ENCODE measurements at regions not wholly inside any gene's neighbourhood (a gene's known extent, or its start where the extent isn't known, plus 50 kb on each side); places are given as distances from the start of the nearest gene placed in this dataset.

- Mint-ChIP-seq H3K9me3 (no peaks in the 10 kb centered on the region), H3K27me3 (no peaks in the 10 kb centered on the region), H3K4me3 (no peak overlapping the region), H3K36me3 (no peaks in the 10 kb centered on the region), H3K4me1 (no peaks in the 10 kb centered on the region), H3K27ac (no peak overlapping the region)
- POLR2A ChIA-PET = no interaction called here
- ATAC-seq (ENCODE audit: low read depth) (no peak), DNase-seq (no peak)
Observed at GRCh38 chr1:36614991-36615390, 132.3 kb upstream of the CSF3R start.

DNA sequence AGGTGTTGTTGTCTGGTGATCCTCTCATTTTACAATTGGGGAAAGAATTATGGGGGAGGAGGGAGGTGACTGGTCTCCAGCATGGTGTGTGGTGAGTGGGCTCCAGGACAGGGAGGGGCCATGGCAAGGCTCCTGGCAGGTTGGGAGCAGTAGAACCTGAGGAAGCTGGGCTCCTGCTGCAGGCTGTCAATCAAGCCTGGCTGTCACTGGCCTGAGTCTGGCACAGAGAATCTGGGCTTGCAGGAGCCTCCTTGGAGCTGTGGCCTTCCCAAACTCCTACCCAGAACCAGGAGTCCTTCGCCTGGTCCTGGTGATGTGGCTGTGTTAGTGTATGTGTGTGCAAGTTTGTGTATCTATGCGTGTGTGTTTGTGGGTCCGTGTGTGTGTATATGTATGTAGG is 131.9 kb upstream of the CSF3R start:
- ATAC-seq (ENCODE audit: low read depth) = no peak
- H3K27ac Mint-ChIP-seq = no peak overlapping the region
- H3K27me3 Mint-ChIP-seq = no peaks in the 10 kb centered on the region
- H3K36me3 Mint-ChIP-seq = no peaks in the 10 kb centered on the region
- no peak for DNase-seq
- H3K4me1 Mint-ChIP-seq = no peaks in the 10 kb centered on the region
- H3K9me3 Mint-ChIP-seq = no peaks in the 10 kb centered on the region
- H3K4me3 Mint-ChIP-seq = no peak overlapping the region
- POLR2A ChIA-PET = no interaction called here

DNA sequence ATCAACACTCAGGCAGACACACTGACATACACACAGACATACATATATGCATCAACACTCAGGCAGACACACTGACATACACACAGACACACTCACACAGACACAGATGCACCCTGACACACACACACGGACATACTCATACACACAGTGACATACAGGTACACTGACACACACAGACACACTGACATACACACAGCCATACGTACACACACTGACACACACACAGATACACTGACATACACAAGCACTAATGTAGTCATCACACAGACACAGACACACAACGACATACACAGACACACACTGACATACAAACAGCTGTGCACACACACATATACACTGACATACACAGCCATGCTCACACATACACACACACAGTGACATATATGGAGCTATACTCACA is 131.0 kb upstream of the CSF3R start:
- Mint-ChIP-seq H3K4me3 (no peak overlapping the region), H3K27me3 (no peaks in the 10 kb centered on the region), H3K4me1 (no peaks in the 10 kb centered on the region), H3K27ac (no peak overlapping the region), H3K9me3 (no peaks in the 10 kb centered on the region), H3K36me3 (no peaks in the 10 kb centered on the region)
- DNase-seq = no peak
- no peak for ATAC-seq (ENCODE audit: low read depth)
- POLR2A ChIA-PET = no interaction called here

DNA sequence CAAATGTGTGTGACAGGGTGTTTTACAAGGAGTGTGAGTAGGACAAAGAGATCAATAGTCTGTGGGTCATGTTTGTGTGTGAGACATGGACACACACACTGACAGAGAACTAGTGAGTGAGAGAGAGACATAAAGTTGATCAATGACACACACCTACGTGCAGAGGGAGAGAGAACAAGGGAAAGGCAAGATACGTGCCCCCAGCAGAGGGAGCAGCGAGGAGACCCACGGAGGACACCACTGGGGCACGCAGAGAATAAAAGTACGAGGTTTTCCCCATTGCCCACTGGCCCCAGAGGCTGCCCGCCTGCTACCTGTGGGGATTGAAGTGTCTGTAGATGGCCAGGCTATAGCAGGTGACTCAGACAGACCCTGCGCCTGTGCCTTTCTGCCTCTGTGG is 130.2 kb upstream of the CSF3R start:
- Mint-ChIP-seq H3K36me3 (no peaks in the 10 kb centered on the region), H3K9me3 (no peaks in the 10 kb centered on the region), H3K27me3 (no peaks in the 10 kb centered on the region), H3K4me1 (no peaks in the 10 kb centered on the region), H3K4me3 (no peak overlapping the region), H3K27ac (no peak overlapping the region)
- ATAC-seq (ENCODE audit: low read depth) (no peak), DNase-seq (no peak)
- POLR2A ChIA-PET = no interaction called here

DNA sequence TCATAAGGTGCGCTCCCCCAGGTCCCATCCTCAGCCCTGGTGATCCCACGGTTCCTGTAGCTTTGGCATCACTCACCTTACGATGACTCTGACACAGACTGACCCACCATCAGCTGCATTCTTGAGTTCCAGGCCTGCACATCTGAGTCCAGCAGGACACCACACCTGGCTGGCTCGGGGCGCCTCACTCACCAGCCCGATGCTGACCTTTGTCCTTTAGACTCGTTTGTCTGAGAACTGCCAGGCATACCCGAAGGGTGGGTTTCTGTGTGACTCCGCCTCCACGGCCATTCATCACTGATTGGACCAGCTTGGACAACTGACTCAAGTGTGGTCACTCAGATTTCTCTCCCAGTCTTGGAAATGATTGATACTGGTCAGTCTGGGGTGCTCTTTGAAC is 129.4 kb upstream of the CSF3R start:
- Mint-ChIP-seq H3K4me1 (no peaks in the 10 kb centered on the region), H3K27me3 (no peaks in the 10 kb centered on the region), H3K9me3 (no peaks in the 10 kb centered on the region), H3K4me3 (no peak overlapping the region), H3K36me3 (no peaks in the 10 kb centered on the region), H3K27ac (no peak overlapping the region)
- POLR2A ChIA-PET = no interaction called here
- ATAC-seq (ENCODE audit: low read depth) = no peak
- no peak for DNase-seq

DNA sequence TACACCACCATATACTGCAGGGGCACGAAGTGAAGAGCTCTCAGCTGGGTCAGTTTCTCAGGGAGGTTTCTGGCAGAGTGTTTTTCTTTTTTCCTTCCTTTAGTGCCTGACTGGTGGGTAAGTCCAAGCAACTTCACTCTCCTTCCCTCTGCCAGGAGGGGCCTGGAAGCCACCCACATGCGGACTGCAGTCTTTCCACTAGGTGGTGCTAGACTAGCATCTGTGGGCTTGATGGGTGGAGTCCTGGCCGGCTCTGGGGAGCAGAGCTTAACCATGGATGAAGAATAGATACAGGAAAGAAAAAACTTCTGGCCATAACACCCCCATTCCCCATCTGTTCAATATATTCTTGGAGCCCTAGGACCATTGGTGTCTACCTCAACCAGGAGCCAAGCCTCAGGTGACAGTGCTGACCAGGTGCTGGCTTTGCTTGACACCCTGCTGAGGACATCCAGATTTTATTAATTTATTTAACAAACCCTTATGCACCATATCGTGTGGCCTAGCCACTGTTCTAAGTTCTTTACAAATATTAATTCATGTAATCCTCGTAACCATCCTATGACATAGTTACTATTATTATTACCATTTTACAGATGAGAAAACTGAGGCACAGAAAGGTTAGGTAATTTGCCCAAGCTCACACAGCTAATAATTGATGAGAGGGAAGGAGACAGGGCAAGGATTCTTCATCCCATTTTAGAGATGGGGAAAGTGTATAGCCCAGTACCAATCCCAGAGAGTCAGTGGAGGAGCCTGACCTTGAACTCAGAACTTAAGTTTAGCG is 126.7 kb upstream of the CSF3R start:
- POLR2A ChIA-PET = no interaction called here
- DNase-seq = peak; percentile 37
- peaks cover 3% of the 10 kb centered on the region for H3K27me3 Mint-ChIP-seq
- no peaks in the 10 kb centered on the region for H3K9me3 Mint-ChIP-seq
- H3K4me1 Mint-ChIP-seq = no peaks in the 10 kb centered on the region
- no peak overlapping the region for H3K27ac Mint-ChIP-seq
- H3K36me3 Mint-ChIP-seq = no peaks in the 10 kb centered on the region
- peak; percentile 60 for ATAC-seq (ENCODE audit: low read depth)
- H3K4me3 Mint-ChIP-seq = no peak overlapping the region

DNA sequence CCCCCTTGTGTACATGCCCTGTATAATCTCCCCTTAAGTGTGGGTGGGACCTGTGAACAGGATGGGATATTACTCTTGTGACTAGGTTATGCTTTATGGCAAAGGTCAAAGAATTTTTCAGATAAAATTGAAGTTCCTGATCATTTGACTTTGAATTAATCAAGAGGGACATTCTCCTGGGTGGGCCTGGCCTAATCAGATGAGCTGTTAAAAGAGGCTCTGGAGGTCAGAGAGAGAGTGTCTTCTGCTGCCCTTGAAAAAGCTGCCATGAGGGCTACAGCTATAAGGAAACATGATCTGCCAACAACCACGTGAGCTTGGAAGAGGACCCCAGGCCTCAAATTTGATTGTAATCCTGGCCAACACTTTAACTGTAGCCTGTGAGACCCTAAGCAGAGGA is 125.6 kb upstream of the CSF3R start:
- Mint-ChIP-seq H3K27me3 (peaks cover 3% of the 10 kb centered on the region), H3K36me3 (no peaks in the 10 kb centered on the region), H3K4me3 (no peak overlapping the region), H3K4me1 (no peaks in the 10 kb centered on the region), H3K27ac (no peak overlapping the region), H3K9me3 (no peaks in the 10 kb centered on the region)
- no peak for ATAC-seq (ENCODE audit: low read depth)
- no peak for DNase-seq
- POLR2A ChIA-PET = no interaction called here

DNA sequence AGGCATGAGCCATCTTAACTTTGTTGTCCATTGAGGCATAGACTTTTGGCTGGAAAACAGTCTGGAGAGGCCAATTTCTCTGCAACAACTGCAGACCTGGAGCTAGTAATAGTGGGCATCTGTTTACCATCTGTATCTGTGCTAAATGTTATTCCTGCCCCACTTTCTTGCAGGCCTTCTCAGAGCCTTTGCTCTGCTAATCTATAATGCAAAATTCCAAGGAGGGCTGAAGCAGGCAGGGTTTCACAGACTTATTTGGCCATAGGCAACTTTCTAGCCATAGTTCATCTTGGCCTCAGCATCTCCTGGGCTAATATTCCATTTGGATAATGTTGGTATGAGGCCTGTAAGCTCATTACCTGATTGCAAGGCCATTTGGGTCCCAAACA is 124.5 kb upstream of the CSF3R start:
- DNase-seq (no peak), ATAC-seq (ENCODE audit: low read depth) (no peak)
- no peak overlapping the region for H3K27ac Mint-ChIP-seq
- peaks cover 3% of the 10 kb centered on the region for H3K27me3 Mint-ChIP-seq
- no peaks in the 10 kb centered on the region for H3K4me1 Mint-ChIP-seq
- POLR2A ChIA-PET = no interaction called here
- H3K36me3 Mint-ChIP-seq = no peaks in the 10 kb centered on the region
- no peak overlapping the region for H3K4me3 Mint-ChIP-seq
- H3K9me3 Mint-ChIP-seq = no peaks in the 10 kb centered on the region

DNA sequence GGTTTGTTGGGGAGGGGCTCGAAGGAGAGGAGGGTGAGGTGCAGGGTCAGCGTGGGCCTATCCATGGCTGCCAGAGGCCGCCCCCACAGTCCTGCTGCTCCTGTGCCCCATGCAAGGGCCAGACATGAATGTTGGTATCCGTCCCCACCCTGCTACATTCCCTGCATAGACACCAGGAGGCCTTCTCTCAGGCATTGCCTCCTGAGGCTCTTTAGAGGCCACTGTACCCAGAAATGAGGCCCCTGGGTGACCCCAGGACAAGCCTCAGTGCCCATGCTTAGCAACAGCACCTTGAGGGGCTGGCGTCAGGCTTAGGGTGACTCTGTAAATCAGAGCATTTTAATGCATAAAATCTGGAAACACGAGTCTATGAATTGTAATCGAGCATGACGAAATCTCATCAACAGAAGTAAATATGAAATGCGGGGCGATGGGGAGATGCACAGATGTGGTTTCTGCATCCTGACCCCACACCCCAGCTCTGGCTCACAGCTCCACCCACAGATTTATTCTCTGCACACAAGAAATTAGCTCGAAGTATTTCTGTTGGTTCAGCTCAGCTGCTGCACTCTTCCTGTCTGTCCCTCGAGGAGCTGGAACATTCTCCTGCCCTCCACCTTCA is 124.0 kb upstream of the CSF3R start:
- H3K9me3 Mint-ChIP-seq = no peaks in the 10 kb centered on the region
- POLR2A ChIA-PET = no interaction called here
- H3K27me3 Mint-ChIP-seq = peaks cover 3% of the 10 kb centered on the region
- H3K4me3 Mint-ChIP-seq = no peak overlapping the region
- DNase-seq = no peak
- H3K36me3 Mint-ChIP-seq = no peaks in the 10 kb centered on the region
- H3K4me1 Mint-ChIP-seq = no peaks in the 10 kb centered on the region
- no peak overlapping the region for H3K27ac Mint-ChIP-seq
- no peak for ATAC-seq (ENCODE audit: low read depth)

- Mint-ChIP-seq H3K27me3 (peaks cover 3% of the 10 kb centered on the region), H3K9me3 (no peaks in the 10 kb centered on the region)
- DNase-seq = no peak
Observed at GRCh38 chr1:36605942-36606640, 123.4 kb upstream of the CSF3R start.

DNA sequence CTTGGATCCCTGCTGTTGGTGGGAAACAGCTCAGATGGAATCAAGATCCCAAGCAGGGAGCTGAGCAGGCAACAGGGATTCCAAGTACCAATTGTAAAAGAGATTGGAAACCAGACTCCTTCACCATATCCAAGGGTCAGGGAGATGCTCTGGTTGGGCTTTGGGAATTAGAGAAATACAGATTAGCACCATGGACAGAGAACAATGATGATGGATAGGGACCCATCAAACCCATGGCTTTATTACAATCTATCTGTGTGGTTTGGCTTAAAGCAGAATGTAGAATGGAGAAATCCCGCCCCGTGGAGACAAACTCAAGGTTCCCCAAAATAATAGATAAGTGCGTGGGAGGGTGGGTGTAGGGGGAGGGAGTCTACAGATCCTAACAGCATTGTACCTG is 120.7 kb upstream of the CSF3R start:
- Mint-ChIP-seq H3K4me3 (no peak overlapping the region), H3K27me3 (peaks cover 4% of the 10 kb centered on the region), H3K9me3 (no peaks in the 10 kb centered on the region), H3K4me1 (no peaks in the 10 kb centered on the region), H3K36me3 (no peaks in the 10 kb centered on the region), H3K27ac (no peak overlapping the region)
- DNase-seq (no peak), ATAC-seq (ENCODE audit: low read depth) (no peak)
- POLR2A ChIA-PET = no interaction called here

More at GRCh38 chr1:36605942-36606640, 123.4 kb upstream of the CSF3R start:
- Mint-ChIP-seq H3K4me3 (no peak overlapping the region), H3K36me3 (no peaks in the 10 kb centered on the region), H3K4me1 (no peaks in the 10 kb centered on the region), H3K27ac (no peak overlapping the region)
- ATAC-seq (ENCODE audit: low read depth) = no peak
- POLR2A ChIA-PET = no interaction called here

GRCh38 chr1:36602184-36602583 is 119.5 kb upstream of the CSF3R start:
- H3K9me3 Mint-ChIP-seq = no peaks in the 10 kb centered on the region
- H3K27me3 Mint-ChIP-seq = peaks cover 4% of the 10 kb centered on the region
- no peak for DNase-seq
- no peaks in the 10 kb centered on the region for H3K4me1 Mint-ChIP-seq
- H3K4me3 Mint-ChIP-seq = no peak overlapping the region
- no peak overlapping the region for H3K27ac Mint-ChIP-seq
- H3K36me3 Mint-ChIP-seq = no peaks in the 10 kb centered on the region
- no peak for ATAC-seq (ENCODE audit: low read depth)
- POLR2A ChIA-PET = no interaction called here

- H3K27me3 Mint-ChIP-seq = peaks cover 3% of the 10 kb centered on the region
- ATAC-seq (ENCODE audit: low read depth) (no peak), DNase-seq (no peak)
- no peaks in the 10 kb centered on the region for H3K4me1 Mint-ChIP-seq
- H3K27ac Mint-ChIP-seq = no peak overlapping the region
- H3K9me3 Mint-ChIP-seq = no peaks in the 10 kb centered on the region
- POLR2A ChIA-PET = no interaction called here
- no peak overlapping the region for H3K4me3 Mint-ChIP-seq
- H3K36me3 Mint-ChIP-seq = no peaks in the 10 kb centered on the region
Observed at GRCh38 chr1:36599828-36600227, 117.1 kb upstream of the CSF3R start.

DNA sequence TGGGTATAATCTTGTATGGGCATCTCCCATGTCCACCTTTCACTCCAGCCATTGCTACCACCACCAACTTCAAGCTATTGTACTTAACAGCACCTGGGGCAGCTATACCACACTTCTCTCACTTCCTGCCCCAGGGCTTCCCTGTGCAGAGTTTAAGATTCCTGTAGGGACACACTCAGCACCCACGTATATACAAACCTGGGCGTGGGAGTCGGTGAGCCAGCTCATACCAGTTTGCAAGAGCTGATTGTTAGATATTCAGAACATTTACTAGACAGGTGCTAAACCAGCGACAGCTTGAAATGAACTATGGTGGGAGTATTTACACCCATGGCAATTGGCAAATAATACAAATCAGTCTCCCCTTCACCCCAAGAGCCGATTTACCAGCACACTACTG is 114.8 kb upstream of the CSF3R start:
- ATAC-seq (ENCODE audit: low read depth) (no peak), DNase-seq (no peak)
- Mint-ChIP-seq H3K9me3 (no peaks in the 10 kb centered on the region), H3K27ac (no peak overlapping the region), H3K4me3 (no peak overlapping the region), H3K36me3 (no peaks in the 10 kb centered on the region), H3K27me3 (peaks cover 6% of the 10 kb centered on the region), H3K4me1 (no peaks in the 10 kb centered on the region)
- POLR2A ChIA-PET = no interaction called here
